ENCODE measurements at regions not wholly inside any gene's neighbourhood (a gene's known extent, or its start where the extent isn't known, plus 50 kb on each side); places are given as distances from the start of the nearest gene placed in this dataset.

- no peak overlapping the region for H3K4me3 ChIP-seq (ENCODE audit: control insufficient read depth in 1 of 7, extremely low read depth in 1 of 7, insufficient read depth in 4 of 7, low read depth in 2 of 7, low read length in 6 of 7)
- POLR2A ChIA-PET, result no interaction called here
- no peaks in the 10 kb centered on the region for H3K36me3 ChIP-seq (ENCODE audit: control insufficient read depth in 4 of 4, insufficient read depth in 4 of 4, low read length in 3 of 4)
- H3K9me3 ChIP-seq (ENCODE audit: control extremely low read depth in 1 of 5, control insufficient read depth in 4 of 5, insufficient read depth in 2 of 5, low read depth in 1 of 5, low read length in 4 of 5), result peaks cover 0 to 7% (median 0%) of the 10 kb centered on the region in 5 experiments
- H3K27ac ChIP-seq (ENCODE audit: insufficient read depth in 1 of 2, low read depth in 1 of 2, low read length in 2 of 2, poor library complexity in 1 of 2, severe bottlenecking in 2 of 2), result no peak overlapping the region
- H3K4me1 ChIP-seq (ENCODE audit: control extremely low read depth in 1 of 4, control insufficient read depth in 4 of 4, insufficient read depth in 4 of 4, low read length in 3 of 4), result no peaks in the 10 kb centered on the region
- CTCF ChIA-PET, result interaction anchor here (0.6 kb wide), 1 partner anchor 68 kb away, joined by 3 read pairs; no protein-coding TSS in a partner anchor
- no peak for DNase-seq
- H3K27me3 ChIP-seq (replicated peaks in 2 of 5; ENCODE audit: control insufficient read depth in 4 of 5, insufficient read depth in 5 of 5, low read length in 4 of 5), result no peaks in the 10 kb centered on the region
Measured at GRCh38 chr3:151024339-151024738, 51.8 kb upstream of the CLRN1 start.

- H3K4me3 ChIP-seq (ENCODE audit: control insufficient read depth in 1 of 7, extremely low read depth in 1 of 7, insufficient read depth in 4 of 7, low read depth in 2 of 7, low read length in 6 of 7), result no peak overlapping the region
- CTCF ChIA-PET, result no interaction called here
- H3K9me3 ChIP-seq (ENCODE audit: control extremely low read depth in 1 of 5, control insufficient read depth in 4 of 5, insufficient read depth in 2 of 5, low read depth in 1 of 5, low read length in 4 of 5), result no peaks in the 10 kb centered on the region
- no peaks in the 10 kb centered on the region for H3K36me3 ChIP-seq (ENCODE audit: control insufficient read depth in 4 of 4, insufficient read depth in 4 of 4, low read length in 3 of 4)
- POLR2A ChIA-PET, result no interaction called here
- H3K27me3 ChIP-seq (replicated peaks in 2 of 5; ENCODE audit: control insufficient read depth in 4 of 5, insufficient read depth in 5 of 5, low read length in 4 of 5), result no peaks in the 10 kb centered on the region
- WGBS (ENCODE audit: insufficient coverage), result 93% methylated on average over 2 of the region's 2 CpGs
- H3K27ac ChIP-seq (ENCODE audit: insufficient read depth in 1 of 2, low read depth in 1 of 2, low read length in 2 of 2, poor library complexity in 1 of 2, severe bottlenecking in 2 of 2), result no peak overlapping the region
- no peak for DNase-seq
- peaks cover 0 to 5% (median 0%) of the 10 kb centered on the region in 4 experiments for H3K4me1 ChIP-seq (ENCODE audit: control extremely low read depth in 1 of 4, control insufficient read depth in 4 of 4, insufficient read depth in 4 of 4, low read length in 3 of 4)
Measured at GRCh38 chr3:151034303-151034702, 51.2 kb upstream of the MED12L start.

- no peaks in the 10 kb centered on the region for H3K27me3 ChIP-seq (replicated peaks in 2 of 5; ENCODE audit: control insufficient read depth in 4 of 5, insufficient read depth in 5 of 5, low read length in 4 of 5)
- peaks cover 0 to 5% (median 0%) of the 10 kb centered on the region in 4 experiments for H3K4me1 ChIP-seq (ENCODE audit: control extremely low read depth in 1 of 4, control insufficient read depth in 4 of 4, insufficient read depth in 4 of 4, low read length in 3 of 4)
- H3K9me3 ChIP-seq (ENCODE audit: control extremely low read depth in 1 of 5, control insufficient read depth in 4 of 5, insufficient read depth in 2 of 5, low read depth in 1 of 5, low read length in 4 of 5), result no peaks in the 10 kb centered on the region
- DNase-seq, result no peak
- 94% methylated on average over 5 of the region's 5 CpGs for WGBS (ENCODE audit: insufficient coverage)
- ChIA-PET POLR2A (no interaction called here), CTCF (no interaction called here)
- no peaks in the 10 kb centered on the region for H3K36me3 ChIP-seq (ENCODE audit: control insufficient read depth in 4 of 4, insufficient read depth in 4 of 4, low read length in 3 of 4)
- no peak overlapping the region for H3K4me3 ChIP-seq (ENCODE audit: control insufficient read depth in 1 of 7, extremely low read depth in 1 of 7, insufficient read depth in 4 of 7, low read depth in 2 of 7, low read length in 6 of 7)
- no peak overlapping the region for H3K27ac ChIP-seq (ENCODE audit: insufficient read depth in 1 of 2, low read depth in 1 of 2, low read length in 2 of 2, poor library complexity in 1 of 2, severe bottlenecking in 2 of 2)
Measured at GRCh38 chr3:151035072-151035471, 50.4 kb upstream of the MED12L start.

Measured in common myeloid progenitor, CD34-positive (primary cell).